ENCODE measurements at regions not wholly inside any gene's neighbourhood (a gene's known extent, or its start where the extent isn't known, plus 50 kb on each side); places are given as distances from the start of the nearest gene placed in this dataset.

DNA sequence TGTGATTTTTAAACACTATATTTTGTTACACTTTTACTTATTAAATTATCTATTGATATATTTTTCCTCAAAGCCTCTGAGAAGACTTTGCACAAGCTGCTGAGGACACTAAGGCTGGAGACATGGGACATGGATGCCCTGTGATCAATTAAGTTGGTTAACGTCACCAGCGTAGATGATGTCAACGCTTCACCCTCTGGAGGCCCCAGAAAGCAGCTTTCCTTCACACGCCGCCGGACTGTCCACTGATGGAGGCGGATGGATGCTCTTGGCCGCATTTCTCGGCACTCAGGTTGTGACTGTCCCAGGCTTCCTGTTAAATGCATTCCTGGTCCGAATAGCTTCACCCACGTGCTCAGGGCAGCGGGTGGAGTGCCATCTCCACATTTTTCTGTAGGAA, 247.5 kb downstream of the VAPA start:
- Histone ChIP-seq H3K4me1 (ENCODE audit: control insufficient read depth in 5 of 5, insufficient read depth in 5 of 5, low read length in 5 of 5) (no peaks in the 10 kb centered on the region), H3K36me3 (ENCODE audit: control insufficient read depth in 4 of 4, insufficient read depth in 4 of 4, low read length in 4 of 4) (no peaks in the 10 kb centered on the region), H3K27ac (ENCODE audit: low read depth in 1 of 2, low read length in 1 of 2) (no peak overlapping the region), H3K27me3 (ENCODE audit: control insufficient read depth in 3 of 3, insufficient read depth in 3 of 3, low read length in 2 of 3) (no peaks in the 10 kb centered on the region), H3K4me3 (no peak overlapping the region), H3K9me3 (ENCODE audit: control insufficient read depth in 4 of 4, insufficient read depth in 3 of 4, low read length in 3 of 4) (no peaks in the 10 kb centered on the region), H3K9ac (ENCODE audit: insufficient read depth in 1 of 2, low read length in 2 of 2) (no peak overlapping the region)
- TF ChIP-seq, protein P1, sequence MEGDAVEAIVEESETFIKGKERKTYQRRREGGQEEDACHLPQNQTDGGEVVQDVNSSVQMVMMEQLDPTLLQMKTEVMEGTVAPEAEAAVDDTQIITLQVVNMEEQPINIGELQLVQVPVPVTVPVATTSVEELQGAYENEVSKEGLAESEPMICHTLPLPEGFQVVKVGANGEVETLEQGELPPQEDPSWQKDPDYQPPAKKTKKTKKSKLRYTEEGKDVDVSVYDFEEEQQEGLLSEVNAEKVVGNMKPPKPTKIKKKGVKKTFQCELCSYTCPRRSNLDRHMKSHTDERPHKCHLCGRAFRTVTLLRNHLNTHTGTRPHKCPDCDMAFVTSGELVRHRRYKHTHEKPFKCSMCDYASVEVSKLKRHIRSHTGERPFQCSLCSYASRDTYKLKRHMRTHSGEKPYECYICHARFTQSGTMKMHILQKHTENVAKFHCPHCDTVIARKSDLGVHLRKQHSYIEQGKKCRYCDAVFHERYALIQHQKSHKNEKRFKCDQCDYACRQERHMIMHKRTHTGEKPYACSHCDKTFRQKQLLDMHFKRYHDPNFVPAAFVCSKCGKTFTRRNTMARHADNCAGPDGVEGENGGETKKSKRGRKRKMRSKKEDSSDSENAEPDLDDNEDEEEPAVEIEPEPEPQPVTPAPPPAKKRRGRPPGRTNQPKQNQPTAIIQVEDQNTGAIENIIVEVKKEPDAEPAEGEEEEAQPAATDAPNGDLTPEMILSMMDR (IDR thresholded peaks at IDR 0.05; ENCODE audit: control extremely low read depth, extremely low read depth): no peak
- DNase-seq (no peak), ATAC-seq (ENCODE audit: insufficient read depth, low FRiP score) (no peak)
- WGBS, 2 donors: 93 to 95% methylated on average over 12 of the region's 12 CpGs

DNA sequence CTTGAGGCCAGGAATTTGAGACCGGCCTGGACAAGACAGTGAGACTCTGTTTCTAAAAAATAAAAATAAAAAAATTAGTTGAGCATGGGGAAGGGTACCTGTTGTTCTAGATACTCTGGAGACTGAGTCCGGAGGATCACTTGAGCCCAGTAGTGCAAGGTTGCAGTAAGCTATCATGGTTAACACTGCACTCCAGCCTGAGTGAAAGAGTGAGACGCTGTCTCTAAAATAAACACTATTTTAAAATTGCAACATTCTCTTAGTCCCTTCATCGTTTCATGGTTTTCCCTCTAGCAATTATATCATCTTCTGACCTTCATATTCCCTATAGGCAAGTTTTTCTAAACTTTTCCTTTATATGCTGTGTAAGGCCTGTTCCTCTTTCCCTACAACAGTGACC, 248.5 kb downstream of the VAPA start:
- Histone ChIP-seq H3K4me1 (ENCODE audit: control insufficient read depth in 5 of 5, insufficient read depth in 5 of 5, low read length in 5 of 5) (no peaks in the 10 kb centered on the region), H3K36me3 (ENCODE audit: control insufficient read depth in 4 of 4, insufficient read depth in 4 of 4, low read length in 4 of 4) (no peaks in the 10 kb centered on the region), H3K9ac (ENCODE audit: insufficient read depth in 1 of 2, low read length in 2 of 2) (no peak overlapping the region), H3K27ac (ENCODE audit: low read depth in 1 of 2, low read length in 1 of 2) (no peak overlapping the region), H3K9me3 (ENCODE audit: control insufficient read depth in 4 of 4, insufficient read depth in 3 of 4, low read length in 3 of 4) (no peaks in the 10 kb centered on the region), H3K4me3 (no peak overlapping the region), H3K27me3 (ENCODE audit: control insufficient read depth in 3 of 3, insufficient read depth in 3 of 3, low read length in 2 of 3) (no peaks in the 10 kb centered on the region)
- TF ChIP-seq, protein P1 (IDR thresholded peaks at IDR 0.05; ENCODE audit: control extremely low read depth, extremely low read depth): no peak
- WGBS, 2 donors: 73 to 91% methylated on average over 4 of the region's 4 CpGs
- DNase-seq: no peak
- no peak for ATAC-seq (ENCODE audit: insufficient read depth, low FRiP score)

DNA sequence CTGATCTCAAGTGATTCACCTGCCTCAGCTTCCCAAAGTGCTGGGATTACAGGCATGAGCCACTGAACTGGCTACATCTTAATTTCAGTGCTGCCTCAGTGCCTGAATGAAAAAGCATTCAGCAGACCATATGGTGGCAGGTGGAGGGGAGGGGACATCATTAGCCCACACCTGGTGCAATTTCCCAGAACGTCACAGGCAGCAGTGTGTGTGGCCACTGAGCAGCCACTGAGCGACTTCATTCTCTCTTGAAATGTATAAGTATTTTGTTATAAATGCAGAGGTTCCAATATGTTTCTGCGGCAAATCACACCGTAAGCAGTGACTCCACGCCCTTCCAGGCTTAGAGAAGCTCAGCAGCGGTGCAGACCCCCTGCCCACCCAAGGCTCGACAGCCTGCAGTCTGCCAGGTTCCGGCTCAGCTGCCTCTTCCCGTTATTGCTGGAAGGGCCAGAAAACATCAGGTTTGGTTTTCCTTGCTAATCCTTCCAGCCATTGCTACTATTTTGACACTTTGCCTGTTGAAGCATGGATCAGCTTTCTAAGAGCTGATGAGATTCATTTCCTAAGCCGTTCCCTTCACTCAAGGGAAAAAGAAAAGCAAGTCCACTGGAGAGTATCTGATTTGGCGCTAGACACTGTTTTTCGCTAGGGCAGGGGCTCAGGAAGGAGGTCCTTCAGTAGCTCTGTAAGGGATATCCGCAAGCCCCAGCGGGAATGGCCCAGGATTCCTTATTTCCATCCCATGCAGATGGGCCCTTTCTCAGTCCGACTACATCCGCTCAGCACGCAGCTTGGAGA, 250.7 kb downstream of the VAPA start:
- no peak overlapping the region for H3K4me3 ChIP-seq
- H3K27me3 ChIP-seq (ENCODE audit: control insufficient read depth in 3 of 3, insufficient read depth in 3 of 3, low read length in 2 of 3): no peaks in the 10 kb centered on the region
- H3K9me3 ChIP-seq (ENCODE audit: control insufficient read depth in 4 of 4, insufficient read depth in 3 of 4, low read length in 3 of 4): no peaks in the 10 kb centered on the region
- no peaks in the 10 kb centered on the region for H3K36me3 ChIP-seq (ENCODE audit: control insufficient read depth in 4 of 4, insufficient read depth in 4 of 4, low read length in 4 of 4)
- ATAC-seq (ENCODE audit: insufficient read depth, low FRiP score) (no peak), DNase-seq (peak in 1 of 3 donors; percentile 56)
- peaks cover 0 to 8% (median 4%) of the 10 kb centered on the region in 5 donors for H3K4me1 ChIP-seq (ENCODE audit: control insufficient read depth in 5 of 5, insufficient read depth in 5 of 5, low read length in 5 of 5)
- TF ChIP-seq, protein P1 (IDR thresholded peaks at IDR 0.05; ENCODE audit: control extremely low read depth, extremely low read depth): no peak
- WGBS, 2 donors: 93 to 94% methylated on average over 17 of the region's 17 CpGs
- H3K9ac ChIP-seq (ENCODE audit: insufficient read depth in 1 of 2, low read length in 2 of 2): no peak overlapping the region
- no peak overlapping the region for H3K27ac ChIP-seq (ENCODE audit: low read depth in 1 of 2, low read length in 1 of 2)
